ENCODE measurements at regions not wholly inside any gene's neighbourhood (a gene's known extent, or its start where the extent isn't known, plus 50 kb on each side); places are given as distances from the start of the nearest gene placed in this dataset.
"Not testable (repeated sequence)": the region's sequence is repeated elsewhere in the genome, so short reads cannot be mapped to it uniquely, and the experiment has no call there.

DNA sequence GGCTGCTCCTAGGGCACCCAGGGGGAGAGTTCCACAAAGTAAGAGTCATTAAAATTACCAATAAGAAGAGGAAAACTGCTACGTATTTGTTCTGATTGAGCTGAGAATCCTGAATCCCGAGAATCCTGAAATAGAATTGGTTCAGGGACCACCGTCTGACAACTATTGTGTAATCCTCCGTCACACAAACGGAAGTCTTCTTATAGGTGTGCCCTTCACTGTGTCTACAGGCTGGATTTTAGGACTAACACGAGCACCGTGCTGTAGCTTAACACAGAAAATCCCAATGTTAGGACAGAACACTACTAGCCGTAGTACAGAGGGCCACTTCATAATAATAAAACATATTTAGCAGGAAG is 50.6 kb upstream of the RNF182 start:
- no peak for DNase-seq

DNA sequence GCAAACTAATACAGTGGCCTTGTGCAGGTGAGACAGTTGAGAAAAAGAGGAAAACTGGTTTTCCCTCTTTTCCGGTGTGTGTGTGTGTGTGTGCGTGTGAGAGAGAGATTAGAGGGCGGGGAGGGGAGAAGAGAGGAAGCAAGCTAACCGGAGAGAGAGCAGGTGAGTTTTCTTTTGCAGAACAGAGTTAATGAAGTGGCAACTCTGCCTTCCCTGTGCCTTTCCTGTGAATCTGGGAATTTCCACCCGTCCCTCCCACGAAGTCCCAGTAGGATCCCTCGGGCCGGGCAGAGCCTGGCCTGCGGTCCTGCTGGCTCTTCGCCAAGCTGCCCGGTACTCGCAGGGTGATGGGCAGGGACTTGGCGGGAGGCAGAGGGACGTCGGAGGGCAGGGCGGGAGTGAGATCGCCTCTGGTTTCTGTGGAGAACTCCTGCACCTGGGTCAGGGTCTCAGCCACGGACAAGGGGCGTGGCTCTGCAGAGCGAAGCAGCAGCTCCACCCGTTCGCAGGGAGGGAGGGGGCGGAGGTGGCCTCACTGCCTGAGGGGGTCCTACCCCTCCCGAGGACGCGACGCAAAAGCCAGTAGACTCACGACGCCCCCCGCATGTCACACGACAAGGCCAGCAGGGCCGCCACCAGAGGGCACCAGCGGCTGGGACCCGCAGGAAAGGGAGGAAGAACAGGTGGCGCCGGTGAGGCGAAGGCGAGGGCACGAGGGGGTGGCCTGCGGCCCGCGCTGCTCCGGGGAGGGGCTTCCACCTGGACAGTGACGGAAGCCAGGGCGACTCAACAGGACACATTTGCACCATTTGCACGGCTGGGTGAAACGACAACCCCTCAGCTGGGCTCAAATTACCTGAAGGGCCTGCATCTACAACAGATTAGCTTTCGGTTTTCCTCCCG is 51.2 kb upstream of the RNF182 start:
- peak; percentile 50 for DNase-seq

DNA sequence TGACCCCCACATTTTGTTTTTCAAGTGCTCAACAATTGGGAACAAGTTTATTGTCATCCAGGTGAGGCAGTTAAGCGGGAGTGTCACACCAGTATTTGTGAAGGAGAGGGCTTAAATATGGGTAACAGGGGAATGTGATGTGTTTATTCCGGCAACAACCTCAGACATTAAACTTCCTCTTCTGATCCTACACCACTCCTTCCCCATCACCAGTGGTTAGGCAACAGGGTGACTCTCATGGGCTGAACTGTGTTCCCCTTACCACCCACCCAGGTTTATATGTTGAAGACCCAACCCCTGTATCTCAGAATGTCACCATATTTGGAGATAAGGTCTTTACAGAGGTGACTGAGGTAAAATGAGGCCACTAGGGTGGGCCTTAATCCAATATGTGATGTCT is 52.1 kb upstream of the RNF182 start:
- DNase-seq = no peak

DNA sequence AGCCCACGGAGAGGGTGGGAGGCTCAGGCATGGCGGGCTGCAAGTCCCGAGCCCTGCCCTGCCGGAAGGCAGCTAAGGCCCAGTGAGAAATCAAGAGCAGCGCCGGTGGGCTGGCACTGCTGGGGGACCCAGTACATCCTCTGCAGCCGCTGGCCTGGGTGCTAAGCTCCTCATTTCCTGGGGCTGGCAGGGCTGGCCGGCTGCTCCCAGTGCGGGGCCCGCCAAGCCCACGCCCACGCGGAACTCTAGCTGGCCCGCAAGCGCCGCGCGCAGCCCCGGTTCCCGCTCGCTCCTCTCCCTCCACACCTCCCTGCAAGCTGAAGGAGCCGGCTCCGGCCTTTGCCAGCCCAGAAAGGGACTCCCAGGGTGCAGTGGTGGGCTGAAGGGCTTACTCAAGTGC is 52.7 kb upstream of the RNF182 start:
- DNase-seq = not testable (repeated sequence)

DNA sequence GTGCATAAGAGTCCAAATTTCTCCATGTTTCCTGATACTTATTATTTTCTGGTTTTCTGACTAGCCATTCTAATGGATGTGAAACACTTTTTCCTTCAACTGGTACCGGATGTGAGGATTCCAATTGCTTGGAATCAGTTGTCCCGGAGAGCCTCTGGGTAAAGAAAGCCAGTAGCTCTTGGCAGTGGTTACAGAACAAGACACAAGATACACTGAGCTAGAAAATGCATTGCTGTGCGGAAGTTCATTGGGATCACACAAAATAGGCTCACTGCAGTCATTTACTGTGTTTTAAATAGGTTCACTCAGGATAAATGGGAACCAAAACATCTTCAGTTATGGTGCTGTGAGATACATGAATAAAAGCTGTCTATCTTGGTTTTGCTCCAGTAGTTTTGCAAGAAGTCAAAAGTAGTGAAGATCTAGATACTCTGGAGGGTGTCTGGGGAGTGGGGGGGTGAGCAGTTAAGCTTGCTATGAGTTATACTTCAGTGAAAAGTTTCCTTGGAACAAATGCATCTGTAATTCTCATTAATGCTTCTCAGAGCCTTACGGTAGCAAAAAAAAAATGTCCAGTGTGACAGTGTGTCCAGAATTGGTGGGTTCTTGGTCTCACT is 54.4 kb upstream of the RNF182 start:
- no peak for DNase-seq

DNA sequence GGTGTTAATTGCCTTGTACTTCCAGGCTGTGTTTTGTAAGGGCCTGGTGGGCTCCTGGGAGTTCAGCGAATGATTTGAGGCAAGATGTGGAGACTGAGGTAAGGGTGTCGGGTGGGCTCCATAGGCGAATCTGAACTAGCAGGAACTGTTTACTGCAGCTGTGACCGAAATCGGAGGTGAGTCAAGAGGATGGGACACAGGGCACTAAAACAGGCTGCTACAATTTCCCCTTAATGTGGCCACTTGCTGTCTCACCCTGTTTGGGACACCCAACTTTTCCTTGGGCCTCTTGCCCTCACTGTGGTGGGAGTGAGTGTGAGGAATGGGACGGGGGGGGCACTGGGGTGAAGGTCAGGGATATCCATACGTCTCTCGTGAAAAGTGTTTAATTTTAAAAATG is 53.9 kb upstream of the MCUR1 start:
- no peak for DNase-seq

DNA sequence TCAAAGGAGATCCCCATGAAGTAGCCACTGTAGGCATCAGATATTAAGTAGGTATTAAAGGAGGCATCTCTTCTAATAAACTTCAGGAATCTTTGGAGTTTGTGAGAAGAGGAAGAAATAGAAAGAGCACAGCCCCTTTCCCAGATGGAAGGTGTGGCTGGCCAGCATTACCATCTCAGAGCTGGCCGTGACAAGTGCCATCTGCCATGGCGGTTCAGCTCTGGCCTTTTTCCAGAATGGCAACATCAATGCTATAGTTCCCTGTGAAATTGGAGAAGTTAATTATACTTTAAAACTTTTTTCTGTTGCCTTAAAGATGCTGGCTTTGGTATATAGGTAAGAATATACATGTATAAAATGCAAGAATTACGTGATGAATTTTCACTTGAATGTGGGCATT is 51.9 kb upstream of the MCUR1 start:
- no peak for DNase-seq

DNA sequence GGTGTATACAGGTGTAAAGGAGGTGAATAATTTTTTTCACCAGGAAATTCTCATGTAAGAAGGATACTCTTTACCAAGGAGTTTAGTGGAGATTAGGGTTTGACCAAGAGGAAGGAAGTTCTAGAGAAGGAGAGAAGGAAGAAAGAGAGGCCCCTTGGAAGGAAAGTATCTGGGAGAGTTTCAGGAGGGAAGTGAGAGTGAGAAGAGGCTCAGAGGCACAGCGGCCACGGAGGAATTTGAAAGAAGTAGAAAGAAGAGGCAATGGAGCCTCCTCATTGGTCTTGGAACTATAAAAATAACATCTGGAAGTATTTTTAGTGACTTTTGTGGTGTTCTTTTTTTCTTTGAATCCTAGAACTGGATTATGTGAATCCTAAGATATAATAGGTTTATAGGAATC is 50.8 kb upstream of the MCUR1 start:
- DNase-seq = no peak

DNA sequence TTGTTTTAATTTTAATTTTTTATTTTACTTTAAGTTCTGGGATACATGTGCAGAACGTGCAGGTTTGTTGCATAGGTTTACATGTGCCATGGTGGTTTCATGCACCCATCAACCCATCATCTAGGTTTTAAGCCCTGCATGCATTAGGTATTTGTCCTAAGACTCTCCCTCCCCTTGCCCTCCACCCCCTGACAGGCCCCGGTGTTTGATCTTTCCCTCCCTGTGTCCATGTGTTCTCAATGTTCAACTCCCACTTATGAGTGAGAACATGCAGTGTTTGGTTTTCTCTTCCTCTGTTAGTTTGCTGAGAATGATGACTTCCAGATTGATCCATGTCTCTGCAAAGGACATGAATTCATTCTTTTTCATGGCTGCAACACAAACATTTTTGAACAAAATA is 50.3 kb upstream of the MCUR1 start:
- not testable (repeated sequence) for DNase-seq
